K562 (cell line): ENCODE measurements at regions not wholly inside any gene's neighbourhood (a gene's known extent, or its start where the extent isn't known, plus 50 kb on each side); places are given as distances from the start of the nearest gene placed in this dataset.
"Not testable (repeated sequence)": the region's sequence is repeated elsewhere in the genome, so short reads cannot be mapped to it uniquely, and the experiment has no call there.

Source experiments
- ATAC-seq: fragments of 200-7000 bp; cut with Tn5 transposase; 3 replicates; pipeline ENCODE4 v1.9.1; 2020; ENCODE audit warnings: moderate library complexity
- BruUV-seq: library from RNA; stranded (reverse); fragments of 400-500 nt; replicated peaks from 2 replicates; lab custom pipeline; 2021; lab: Mats Ljungman, UMichigan
- CTCF ChIA-PET: fragments of 300-600 bp; formaldehyde crosslinking; extraction: SDS; loops from one replicate; lab custom pipeline; 2021; ENCODE audit warnings: low intra/inter-chr PET ratio; lab: Yijun Ruan, JAX
- POLR2A ChIA-PET: fragments of 300-600, 350-650 bp; sonication (Branson Sonifier 250); formaldehyde crosslinking; extraction: SDS; loops from one replicate; lab custom pipeline; 2021; ENCODE audit warnings: antibody characterized with exemption, inconsistent platforms; lab: Yijun Ruan, JAX
- DNase-seq, 4 experiments: peaks; one replicate each; pipeline versions ENCODE4 v3.0.0 to v3.0.0-alpha.2; 2011 to 2018; ENCODE audit warnings: low spot score in 3 of 4, mixed read lengths in 3 of 4; ENCODE audit errors: extremely low read depth in 1 of 4
- FAIRE-seq: peaks from 2 replicates; lab custom pipeline; 2011; peaks lifted over from hg19 to GRCh38; lab: Jason Lieb, UNC
- H2AFZ ChIP-seq: 2 replicates; pipeline ENCODE4 v1.6.0; 2011; ENCODE audit warnings: low read depth, low read length, control low read depth, inconsistent platforms
- H3K27ac ChIP-seq: fragments of 200-600 bp; 3 replicates; pipeline ENCODE4 v1.8.0; 2011; ENCODE audit warnings: low read depth, mild to moderate bottlenecking, control low read depth, inconsistent platforms, low read length, moderate library complexity, mixed read lengths; ENCODE audit errors: extremely low read depth
- H3K27me3 ChIP-seq, 2 experiments: fragments of 300-600 bp in 1 of 2; 2 replicates in 1 of 2; 3 replicates in 1 of 2; pipeline versions ENCODE4 v1.6.0 to v1.8.0; 2011; ENCODE audit warnings: inconsistent platforms in 2 of 2, low read length in 2 of 2, mild to moderate bottlenecking in 1 of 2, mixed read lengths in 1 of 2, moderate library complexity in 1 of 2; ENCODE audit not compliant: control insufficient read depth in 2 of 2, insufficient read depth in 2 of 2
- H3K36me3 ChIP-seq: fragments of 300-600 bp; 3 replicates; pipeline ENCODE4 v1.8.0; 2011; ENCODE audit warnings: mild to moderate bottlenecking, low read length, inconsistent platforms; ENCODE audit not compliant: control insufficient read depth, insufficient read depth
- H3K4me1 ChIP-seq, 2 experiments: fragments of 200-600 bp in 1 of 2; replicated peaks in 1 of 2; 2 replicates in 1 of 2; 3 replicates in 1 of 2; pipeline versions ENCODE4 v1.5.1 to v1.8.0; 2011; ENCODE audit warnings: inconsistent platforms in 2 of 2, low read length in 2 of 2, mild to moderate bottlenecking in 1 of 2, mixed read lengths in 1 of 2, moderate library complexity in 1 of 2; ENCODE audit not compliant: control insufficient read depth in 2 of 2, insufficient read depth in 2 of 2
- H3K4me2 ChIP-seq: 2 replicates; pipeline ENCODE4 v1.6.1; 2011; ENCODE audit warnings: low read length, control low read depth, inconsistent platforms, mixed read lengths; ENCODE audit not compliant: insufficient read depth
- H3K4me3 ChIP-seq: fragments of 200-600 bp; sonication (generic), shearing (Covaris generic); 2 replicates; pipeline ENCODE4 v1.5.1; 2016; ENCODE audit warnings: control low read depth, inconsistent platforms
- H3K79me2 ChIP-seq: fragments of 200-600 bp; 3 replicates; pipeline ENCODE4 v1.8.0; 2011; ENCODE audit warnings: low read length, inconsistent platforms; ENCODE audit not compliant: control insufficient read depth, insufficient read depth
- H3K9ac ChIP-seq, 2 experiments: 2 replicates each; pipeline versions ENCODE4 v1.6.0 to v1.6.1; 2011; ENCODE audit warnings: low read depth in 2 of 2, low read length in 2 of 2, control low read depth in 1 of 2, inconsistent platforms in 1 of 2, mild to moderate bottlenecking in 1 of 2, mixed read lengths in 1 of 2; ENCODE audit not compliant: insufficient read depth in 1 of 2
- H3K9me1 ChIP-seq: one replicate; pipeline ENCODE4 v1.6.0; 2011; ENCODE audit warnings: inconsistent platforms, mild to moderate bottlenecking, low read length, moderate library complexity; ENCODE audit not compliant: control insufficient read depth, insufficient read depth
- H3K9me3 ChIP-seq: replicated peaks from 2 replicates; pipeline ENCODE4 v1.5.1; 2011; ENCODE audit warnings: low read depth, low read length, inconsistent platforms; ENCODE audit not compliant: control insufficient read depth, insufficient read depth
- H4K20me1 ChIP-seq: replicated peaks from 2 replicates; pipeline ENCODE4 v1.6.1; 2011; ENCODE audit warnings: low read length, inconsistent platforms, mixed read lengths; ENCODE audit not compliant: control insufficient read depth, insufficient read depth
- AFF1 ChIP-seq, 2 experiments: fragments of 450-650 bp; IDR thresholded peaks; 2 replicates each; pipeline ENCODE4 v1.6.1; 2018; ENCODE audit warnings: mild to moderate bottlenecking in 2 of 2, low read depth in 1 of 2; ENCODE audit not compliant: partially characterized antibody in 2 of 2
- BDP1 ChIP-seq: IDR thresholded peaks from 3 replicates; pipeline ENCODE4 v1.6.1; 2011; ENCODE audit not compliant: insufficient read length, insufficient read depth
- CEBPG ChIP-seq, 3 experiments: fragments of 200-800 bp in 1 of 3; sonication (Bioruptor generic) in 1 of 3; sonication (generic) in 1 of 3; formaldehyde crosslinking in 1 of 3; IDR thresholded peaks in 2 of 3; conservative IDR thresholded peaks in 1 of 3; 2 replicates each; pipeline versions ENCODE4 v1.6.1 to v1.8.0; 2016 to 2022; ENCODE audit warnings: missing compliant biosample characterization in 2 of 3, missing genetic modification characterization in 2 of 3, mild to moderate bottlenecking in 1 of 3, missing genetic modification reagents in 1 of 3
- FOXK2 ChIP-seq, 2 experiments: fragments of 450-650 bp; IDR thresholded peaks in 1 of 2; conservative IDR thresholded peaks in 1 of 2; 2 replicates each; pipeline ENCODE4 v1.6.1; 2016; ENCODE audit warnings: low read depth in 2 of 2, mild to moderate bottlenecking in 1 of 2
- MCM5 ChIP-seq: fragments of 450-650 bp; IDR thresholded peaks from 2 replicates; pipeline ENCODE4 v1.6.1; 2016; ENCODE audit warnings: low read depth
- ZFX ChIP-seq: sonication (generic); formaldehyde crosslinking; IDR thresholded peaks from 2 replicates; pipeline ENCODE4 v1.8.0; 2022; ENCODE audit warnings: mild to moderate bottlenecking, missing genetic modification reagents, moderate library complexity
- ZNF239 ChIP-seq: fragments of 250-450 bp; sonication (Bioruptor Pico); IDR thresholded peaks from 2 replicates; pipeline ENCODE4 v1.4.0; 2020; ENCODE audit warnings: mild to moderate bottlenecking
- ZSCAN29 ChIP-seq: fragments of 450-650 bp; IDR thresholded peaks from 2 replicates; pipeline ENCODE4 v1.6.1; 2017
- WGBS: fragments of 100-300 bp; shearing (Covaris generic); methylation state at CpG from one replicate; pipeline ENCODE4 v1.1.6; 2016; ENCODE audit warnings: low coverage, mixed read lengths; ENCODE audit not compliant: insufficient coverage; ENCODE audit errors: missing lambda C conversion rate; 5-methylcytosine and 5-hydroxymethylcytosine counted together
- in situ Hi-C: fragments of 300-500 bp; cut with MboI; formaldehyde crosslinking; loops from 4 replicates; pipeline ENCODE4 v1.15.0; 2018; ENCODE audit warnings: inconsistent platforms, mixed read lengths
- intact Hi-C: fragments of 100-400 bp; cut with micrococcal nuclease; formaldehyde crosslinking; loops from 2 replicates; pipeline ENCODE4 v1.14.2; 2022

- TF ChIP-seq FOXK2 (conservative IDR thresholded peaks at IDR 0.05 in 1 of 2, IDR thresholded peaks at IDR 0.05 in 1 of 2; ENCODE audit: low read depth in 2 of 2): no peak
Observed at GRCh38 chr2:125341353-125341752, 1314.6 kb upstream of the GYPC start (continued).

- H2AFZ ChIP-seq, in situ Hi-C loops, H3K79me2 ChIP-seq, FAIRE-seq, ATAC-seq, POLR2A ChIA-PET, BruUV-seq, H3K9me3 ChIP-seq, H4K20me1 ChIP-seq, H3K4me1 ChIP-seq, H3K9ac ChIP-seq, H3K9me1 ChIP-seq, intact Hi-C loops, H3K4me3 ChIP-seq, DNase-seq, H3K36me3 ChIP-seq, CTCF ChIA-PET, H3K27ac ChIP-seq, H3K4me2 ChIP-seq, H3K27me3 ChIP-seq: not testable (repeated sequence)
- WGBS: 0% methylated on average over 12 of the region's 12 CpGs
Observed at GRCh38 chr2:125353542-125353941, 1302.4 kb upstream of the GYPC start.

- FAIRE-seq: no peak
- no peak overlapping the region for H3K4me2 ChIP-seq
- no peak overlapping the region for H3K9ac ChIP-seq
- DNase-seq: peak in 2 of 4 experiments; percentile 7 to 13
- 3% methylated on average over 2 of the region's 2 CpGs for WGBS
- ATAC-seq: no peak
- H3K79me2 ChIP-seq: no peaks in the 10 kb centered on the region
- H3K36me3 ChIP-seq: no peaks in the 10 kb centered on the region
- no peaks in the 10 kb centered on the region for H3K4me1 ChIP-seq
- no TSS peak for BruUV-seq
- H2AFZ ChIP-seq: no peak overlapping the region
- H4K20me1 ChIP-seq: no peaks in the 10 kb centered on the region
- ChIA-PET CTCF (no interaction called here), POLR2A (interaction anchor here (0.7 kb wide), 1 partner anchor 409 kb away, joined by 3 read pairs; no protein-coding TSS in a partner anchor)
- intact Hi-C loops (no loop called here), in situ Hi-C loops (no loop called here)
- no peak overlapping the region for H3K4me3 ChIP-seq
- H3K27ac ChIP-seq: no peak overlapping the region
- H3K9me1 ChIP-seq: no peaks in the 10 kb centered on the region
- no peaks in the 10 kb centered on the region for H3K27me3 ChIP-seq
- no peaks in the 10 kb centered on the region for H3K9me3 ChIP-seq
- no peak for TF ChIP-seq CEBPG (CRISPR knock-in tag; IDR thresholded peaks at IDR 0.05)
- TF ChIP-seq CEBPG (tag; conservative IDR thresholded peaks at IDR 0.05 in 1 of 2, IDR thresholded peaks at IDR 0.05 in 1 of 2): no peak
- TF ChIP-seq AFF1 (IDR thresholded peaks at IDR 0.05; ENCODE audit: low read depth in 1 of 2, partially characterized antibody in 2 of 2): no peak
- no peak for TF ChIP-seq ZNF239 (CRISPR knock-in tag)
- no peak for TF ChIP-seq MCM5
- TF ChIP-seq ZSCAN29: no peak
- no peak for TF ChIP-seq ZFX (CRISPR knock-in tag)
- TF ChIP-seq BDP1: no peak
Observed at GRCh38 chr2:125364192-125364983, 1291.6 kb upstream of the GYPC start.
